Smooth muscle cell (in vitro differentiated cells): ENCODE measurements at regions not wholly inside any gene's neighbourhood (a gene's known extent, or its start where the extent isn't known, plus 50 kb on each side); places are given as distances from the start of the nearest gene placed in this dataset.

Source experiments
- DNase-seq: peaks from one replicate; lab custom pipeline; 2025; ENCODE audit not compliant: unreplicated experiment; lab: John Stamatoyannopoulos, UW
- H2AFZ ChIP-seq: fragments of 200-600 bp; sonication (generic); 2 replicates; pipeline ENCODE4 v1.6.0; 2016; ENCODE audit warnings: antibody characterized with exemption, low read depth, mild to moderate bottlenecking
- H3F3A ChIP-seq: fragments of 200-600 bp; sonication (generic); 2 replicates; pipeline ENCODE4 v1.6.0; 2017; ENCODE audit warnings: antibody characterized with exemption, low read depth
- H3K27ac ChIP-seq: fragments of 200-600 bp; sonication (generic); 2 replicates; pipeline ENCODE4 v1.5.1; 2016; ENCODE audit warnings: low read depth, mild to moderate bottlenecking
- H3K27me3 ChIP-seq: fragments of 200-600 bp; sonication (generic); 2 replicates; pipeline ENCODE4 v1.6.1; 2016; ENCODE audit warnings: low read depth, mild to moderate bottlenecking
- H3K36me3 ChIP-seq: fragments of 200-600 bp; sonication (generic); 2 replicates; pipeline ENCODE4 v1.5.1; 2016; ENCODE audit warnings: low read depth
- H3K4me1 ChIP-seq: fragments of 200-600 bp; sonication (generic); 2 replicates; pipeline ENCODE4 v1.5.1; 2016; ENCODE audit warnings: low read depth
- H3K4me2 ChIP-seq: fragments of 200-600 bp; sonication (generic); 2 replicates; pipeline ENCODE4 v1.6.0; 2016; ENCODE audit warnings: mild to moderate bottlenecking
- H3K4me3 ChIP-seq: fragments of 200-600 bp; sonication (generic); 2 replicates; pipeline ENCODE4 v1.5.1; 2016; ENCODE audit warnings: mild to moderate bottlenecking
- H3K79me2 ChIP-seq: fragments of 200-600 bp; sonication (generic); 2 replicates; pipeline ENCODE4 v1.6.0; 2016; ENCODE audit warnings: low read depth, mild to moderate bottlenecking
- H3K9ac ChIP-seq: fragments of 200-600 bp; sonication (generic); 2 replicates; pipeline ENCODE4 v1.6.0; 2016; ENCODE audit warnings: low read depth
- H3K9me3 ChIP-seq: fragments of 200-600 bp; sonication (generic); replicated peaks from 2 replicates; pipeline ENCODE4 v1.5.1; 2016; ENCODE audit warnings: low read depth
- H4K20me1 ChIP-seq: fragments of 200-600 bp; sonication (generic); 2 replicates; pipeline ENCODE4 v1.6.0; 2016; ENCODE audit warnings: low read depth
- CTCF ChIP-seq: fragments of 200-600 bp; sonication (generic); IDR thresholded peaks from 2 replicates; pipeline ENCODE4 v1.5.1; 2017; ENCODE audit warnings: borderline replicate concordance, mild to moderate bottlenecking, antibody characterized with exemption; ENCODE audit not compliant: insufficient read depth, poor library complexity, severe bottlenecking
- WGBS: methylation state at CpG from one replicate; pipeline ENCODE4 v1.1.7; 2016; ENCODE audit warnings: low lambda C conversion rate; 5-methylcytosine and 5-hydroxymethylcytosine counted together

GRCh38 chr11:134754521-134755198 is 342.6 kb upstream of the B3GAT1 start:
- Histone ChIP-seq H3K4me3 (no peak overlapping the region), H2AFZ (no peak overlapping the region), H3K9ac (no peak overlapping the region), H3K4me1 (no peaks in the 10 kb centered on the region), H4K20me1 (no peaks in the 10 kb centered on the region), H3K79me2 (no peaks in the 10 kb centered on the region), H3K9me3 (no peaks in the 10 kb centered on the region), H3K4me2 (no peak overlapping the region), H3F3A (no peaks in the 10 kb centered on the region), H3K27ac (no peak overlapping the region), H3K27me3 (peaks cover 61% of the 10 kb centered on the region), H3K36me3 (no peaks in the 10 kb centered on the region)
- 79% methylated on average over 19 of the region's 19 CpGs for WGBS
- no peak for DNase-seq
- TF ChIP-seq CTCF: no peak

GRCh38 chr11:134753771-134754520 is 341.9 kb upstream of the B3GAT1 start:
- Histone ChIP-seq H4K20me1 (no peaks in the 10 kb centered on the region), H3K9ac (no peak overlapping the region), H3K79me2 (no peaks in the 10 kb centered on the region), H3K36me3 (no peaks in the 10 kb centered on the region), H3K9me3 (no peaks in the 10 kb centered on the region), H3K4me2 (no peak overlapping the region), H3K27me3 (peaks cover 67% of the 10 kb centered on the region), H3K4me3 (no peak overlapping the region), H3K27ac (no peak overlapping the region), H2AFZ (no peak overlapping the region), H3K4me1 (no peaks in the 10 kb centered on the region), H3F3A (no peaks in the 10 kb centered on the region)
- TF ChIP-seq CTCF: no peak
- WGBS: 87% methylated on average over 14 of the region's 16 CpGs
- DNase-seq: no peak

- no peaks in the 10 kb centered on the region for H3F3A ChIP-seq
- no peak for TF ChIP-seq CTCF
- WGBS: 92% methylated on average over 13 of the region's 13 CpGs
- no peak overlapping the region for H3K4me2 ChIP-seq
- no peak overlapping the region for H3K9ac ChIP-seq
- H3K36me3 ChIP-seq: no peaks in the 10 kb centered on the region
- H3K27ac ChIP-seq: no peak overlapping the region
- no peak for DNase-seq
- H3K4me1 ChIP-seq: no peaks in the 10 kb centered on the region
- peaks cover 67% of the 10 kb centered on the region for H3K27me3 ChIP-seq
- H3K4me3 ChIP-seq: no peak overlapping the region
- H2AFZ ChIP-seq: no peak overlapping the region
- no peaks in the 10 kb centered on the region for H3K79me2 ChIP-seq
- H3K9me3 ChIP-seq: no peaks in the 10 kb centered on the region
- no peaks in the 10 kb centered on the region for H4K20me1 ChIP-seq
These were observed 341.1 kb upstream of the B3GAT1 start for GRCh38 chr11:134752964-134753770.
